ENCODE measurements at regions not wholly inside any gene's neighbourhood (a gene's known extent, or its start where the extent isn't known, plus 50 kb on each side); places are given as distances from the start of the nearest gene placed in this dataset.
"Not testable (repeated sequence)": the region's sequence is repeated elsewhere in the genome, so short reads cannot be mapped to it uniquely, and the experiment has no call there.

DNA sequence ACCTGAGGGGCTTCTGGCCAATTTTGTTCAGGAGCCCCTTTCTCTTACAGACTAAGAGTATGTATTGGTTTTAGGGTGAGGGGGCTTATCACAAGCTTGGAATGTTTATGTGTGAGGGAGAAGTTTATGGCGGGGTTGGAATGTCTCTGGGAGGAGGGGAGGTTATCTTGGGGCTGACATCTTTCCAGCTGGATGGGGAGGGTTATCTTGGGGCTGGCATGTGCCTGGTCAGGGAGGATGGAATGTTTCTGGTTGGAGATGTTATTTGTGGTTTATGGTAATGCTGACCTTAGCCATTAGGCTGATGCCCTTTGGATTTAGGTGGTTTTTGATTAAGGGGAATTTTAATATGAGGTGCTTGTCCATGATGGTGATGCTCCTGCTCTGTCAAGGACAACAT, 171.0 kb upstream of the PDE4B start:
- H3K4me3 ChIP-seq (ENCODE audit: insufficient read depth, low read depth, low read length); H3K27ac ChIP-seq (ENCODE audit: insufficient read depth, low read length); H3K36me3 ChIP-seq (ENCODE audit: control insufficient read depth, insufficient read depth, low read length); H3K79me1 ChIP-seq (ENCODE audit: low read depth in 1 of 2, low read length in 2 of 2); H3K4ac ChIP-seq (ENCODE audit: low read depth, low read length); H4K5ac ChIP-seq (ENCODE audit: low read depth, low read length); DNase-seq; H4K91ac ChIP-seq (ENCODE audit: insufficient read depth, low read depth, low read length); H2BK5ac ChIP-seq (ENCODE audit: low read depth, low read length, poor library complexity, severe bottlenecking); H3K9me1 ChIP-seq (ENCODE audit: insufficient read depth, low read length); H2AK5ac ChIP-seq (ENCODE audit: low read depth, low read length); H3K14ac ChIP-seq (replicated peaks; ENCODE audit: low read depth, low read length); H4K20me1 ChIP-seq (ENCODE audit: insufficient read depth, low read length); in situ Hi-C loops (cut with MboI; ENCODE audit: low sequenced_read_pairs); H3K4me2 ChIP-seq (ENCODE audit: low read depth, low read length); H3K27me3 ChIP-seq (ENCODE audit: control insufficient read depth, insufficient read depth, low read length); POLR2A ChIA-PET (ENCODE audit: unreplicated experiment); H3K4me1 ChIP-seq (ENCODE audit: control insufficient read depth, insufficient read depth, low read length); H4K8ac ChIP-seq (ENCODE audit: low read depth in 2 of 2, low read length in 2 of 2); H2AFZ ChIP-seq (replicated peaks; ENCODE audit: low read length, poor library complexity); H3K9ac ChIP-seq (ENCODE audit: low read depth, low read length); H3K9me3 ChIP-seq (ENCODE audit: control insufficient read depth, insufficient read depth, low read length); dilution Hi-C loops (cut with HindIII; ENCODE audit: low sequenced_read_pairs, unreplicated experiment); BruUV-seq (replicated peaks); H2BK120ac ChIP-seq (ENCODE audit: low read depth, low read length); H3K18ac ChIP-seq (ENCODE audit: low read depth, low read length); H2AK9ac ChIP-seq (replicated peaks; ENCODE audit: low read depth, low read length, poor library complexity); H2BK15ac ChIP-seq (ENCODE audit: low read depth, low read length); H3K56ac ChIP-seq (ENCODE audit: extremely low read depth, insufficient read depth, low read length); H3K23ac ChIP-seq (ENCODE audit: low read depth, low read length); H2BK20ac ChIP-seq (ENCODE audit: low read depth, low read length): not testable (repeated sequence)
- 17% methylated on average over 1 of the region's 1 CpG; no CpG with 5 or more reads in 1 of the 2 experiments for WGBS, 2 experiments (ENCODE audit: extremely low coverage in 2 of 2, insufficient read length in 1 of 2)
- ATAC-seq (ENCODE audit: low read depth): peak; percentile 32; the same call in 1 of the 2 replicates
- intact Hi-C loops (cut with micrococcal nuclease): loop anchor here (5.0 kb wide), 1 partner anchor 189 kb away; no protein-coding TSS in a partner anchor
- CTCF ChIA-PET: interaction anchor here (1.0 to 1.5 kb wide), 2 partner anchors 9 to 54 kb away, joined by 4 read pairs; no protein-coding TSS in a partner anchor
